Liver (tissue), 8 donors: ENCODE measurements at regions not wholly inside any gene's neighbourhood (a gene's known extent, or its start where the extent isn't known, plus 50 kb on each side); places are given as distances from the start of the nearest gene placed in this dataset.
A peak's percentile ranks its signal among the peaks of the same experiment; 100 is the strongest.

Experiments used
- DNase-seq: peaks from one replicate; pipeline ENCODE4 v3.0.0-alpha.2; 2017; ENCODE audit warnings: low spot score
- H3K27ac ChIP-seq, 2 donors: one replicate each; pipeline ENCODE4 v1.7.0; 2013; ENCODE audit warnings: inconsistent platforms in 2 of 2, low read length in 2 of 2, control low read depth in 1 of 2, low read depth in 1 of 2, mild to moderate bottlenecking in 1 of 2
- H3K27me3 ChIP-seq, 4 donors: one replicate each; pipeline versions ENCODE4 v1.6.1 to v1.7.0; 2013; ENCODE audit warnings: low read length in 3 of 4, inconsistent platforms in 1 of 4, mild to moderate bottlenecking in 1 of 4, moderate library complexity in 1 of 4; ENCODE audit not compliant: control insufficient read depth in 4 of 4, insufficient read depth in 4 of 4
- H3K36me3 ChIP-seq, 4 donors: one replicate each; pipeline versions ENCODE4 v1.6.1 to v1.7.0; 2013; ENCODE audit warnings: low read length in 3 of 4, mild to moderate bottlenecking in 3 of 4, low read depth in 1 of 4, moderate library complexity in 1 of 4; ENCODE audit not compliant: control insufficient read depth in 4 of 4, insufficient read depth in 3 of 4
- H3K4me1 ChIP-seq, 4 donors: one replicate each; pipeline versions ENCODE4 v1.6.1 to v1.7.0; 2013; ENCODE audit warnings: low read length in 3 of 4, mild to moderate bottlenecking in 3 of 4, moderate library complexity in 1 of 4; ENCODE audit not compliant: control insufficient read depth in 4 of 4, insufficient read depth in 4 of 4
- H3K4me3 ChIP-seq, 3 donors: one replicate each; pipeline versions ENCODE4 v1.6.1 to v1.7.0; 2013; ENCODE audit warnings: low read length in 3 of 3, control low read depth in 1 of 3, low read depth in 1 of 3, mild to moderate bottlenecking in 1 of 3
- H3K9ac ChIP-seq, 2 donors: one replicate each; pipeline ENCODE4 v1.7.0; 2013; ENCODE audit warnings: low read length in 2 of 2, mild to moderate bottlenecking in 2 of 2, moderate library complexity in 2 of 2, control low read depth in 1 of 2, low read depth in 1 of 2
- H3K9me3 ChIP-seq, 4 donors: one replicate each; pipeline versions ENCODE4 v1.6.1 to v1.7.0; 2013; ENCODE audit warnings: low read length in 3 of 4; ENCODE audit not compliant: control insufficient read depth in 4 of 4
- ATF3 ChIP-seq: IDR thresholded peaks from 2 replicates; pipeline ENCODE4 v1.6.1; 2016; ENCODE audit warnings: antibody characterized with exemption
- CTCF ChIP-seq: fragments of 150-350 bp; IDR thresholded peaks from 2 replicates; pipeline ENCODE4 v1.5.1; 2017; ENCODE audit warnings: improper control_type of control experiment, low read depth, low read length; ENCODE audit not compliant: missing input control
- EGR1 ChIP-seq, 2 donors: IDR thresholded peaks; 2 replicates each; pipeline ENCODE4 v1.6.1; 2016 to 2018; ENCODE audit warnings: antibody characterized with exemption in 2 of 2, low read depth in 2 of 2
- FOXA1 ChIP-seq: IDR thresholded peaks from 2 replicates; pipeline ENCODE4 v1.6.1; 2016; ENCODE audit warnings: antibody characterized with exemption
- FOXA2 ChIP-seq: IDR thresholded peaks from 2 replicates; pipeline ENCODE4 v1.6.1; 2016; ENCODE audit warnings: antibody characterized with exemption
- HNF4A ChIP-seq, 2 donors: conservative IDR thresholded peaks; 2 replicates each; pipeline ENCODE4 v1.6.1; 2016; ENCODE audit warnings: antibody characterized with exemption in 2 of 2, mild to moderate bottlenecking in 2 of 2
- JUND ChIP-seq, 2 donors: IDR thresholded peaks; 2 replicates each; pipeline ENCODE4 v1.6.1; 2016; ENCODE audit warnings: antibody characterized with exemption in 2 of 2
- MAX ChIP-seq: IDR thresholded peaks from 2 replicates; pipeline ENCODE4 v1.6.1; 2016; ENCODE audit warnings: antibody characterized with exemption
- NR2F2 ChIP-seq: IDR thresholded peaks from 2 replicates; pipeline ENCODE4 v1.6.1; 2016; ENCODE audit warnings: antibody characterized with exemption
- RAD21 ChIP-seq, 2 donors: IDR thresholded peaks; 2 replicates each; pipeline ENCODE4 v1.6.1; 2016; ENCODE audit warnings: antibody characterized with exemption in 2 of 2, mild to moderate bottlenecking in 2 of 2
- REST ChIP-seq: IDR thresholded peaks from 2 replicates; pipeline ENCODE4 v1.6.1; 2016; ENCODE audit warnings: antibody characterized with exemption, mild to moderate bottlenecking
- RXRA ChIP-seq, 2 donors: IDR thresholded peaks; 2 replicates each; pipeline ENCODE4 v1.6.1; 2017 to 2018; ENCODE audit warnings: antibody characterized with exemption in 2 of 2, mild to moderate bottlenecking in 1 of 2
- ZBTB33 ChIP-seq: IDR thresholded peaks from 2 replicates; pipeline ENCODE4 v1.6.1; 2016; ENCODE audit warnings: antibody characterized with exemption
- WGBS: extraction: QIAGEN DNeasy Blood & Tissue Kit; methylation state at CpG from one replicate; pipeline ENCODE4 v1.1.7; 2013; 5-methylcytosine and 5-hydroxymethylcytosine counted together
- donor health status: healthy.
- donor health status: healthy.
- donor health status: healthy.
- donor health status: healthy.
- donor health status: healthy.

GRCh38 chr3:76841747-76842146 is 198.2 kb upstream of the ROBO2 start:
- no peaks in the 10 kb centered on the region for H3K27me3 ChIP-seq
- TF ChIP-seq HNF4A (conservative IDR thresholded peaks at IDR 0.05) (no peak), RXRA (IDR thresholded peaks at IDR 0.05) (no peak), EGR1 (IDR thresholded peaks at IDR 0.05; ENCODE audit: low read depth in 2 of 2) (no peak), FOXA1 (no peak), FOXA2 (no peak), JUND (IDR thresholded peaks at IDR 0.05) (no peak), REST (no peak), MAX (no peak), ZBTB33 (no peak), NR2F2 (no peak), ATF3 (no peak), CTCF (no peak)
- no peaks in the 10 kb centered on the region for H3K4me1 ChIP-seq
- no peaks in the 10 kb centered on the region for H3K9me3 ChIP-seq
- no peak for DNase-seq
- H3K27ac ChIP-seq = no peak overlapping the region
- WGBS = 75% methylated on average over 4 of the region's 4 CpGs
- H3K9ac ChIP-seq = no peak overlapping the region
- no peaks in the 10 kb centered on the region for H3K36me3 ChIP-seq
- no peak overlapping the region for H3K4me3 ChIP-seq

GRCh38 chr3:76842216-76842615 is 197.7 kb upstream of the ROBO2 start:
- WGBS = 71% methylated on average over 1 of the region's 1 CpG

More at GRCh38 chr3:76842216-76842615, 197.7 kb upstream of the ROBO2 start:
- Histone ChIP-seq H3K9me3 (no peaks in the 10 kb centered on the region), H3K27ac (no peak overlapping the region), H3K4me1 (no peaks in the 10 kb centered on the region), H3K27me3 (no peaks in the 10 kb centered on the region), H3K9ac (no peak overlapping the region), H3K36me3 (no peaks in the 10 kb centered on the region), H3K4me3 (no peak overlapping the region)
- DNase-seq = no peak
- no peak for TF ChIP-seq RAD21 (IDR thresholded peaks at IDR 0.05)
- peak; percentile 49 for TF ChIP-seq REST
